ENCODE measurements at regions not wholly inside any gene's neighbourhood (a gene's known extent, or its start where the extent isn't known, plus 50 kb on each side); places are given as distances from the start of the nearest gene placed in this dataset.

DNA sequence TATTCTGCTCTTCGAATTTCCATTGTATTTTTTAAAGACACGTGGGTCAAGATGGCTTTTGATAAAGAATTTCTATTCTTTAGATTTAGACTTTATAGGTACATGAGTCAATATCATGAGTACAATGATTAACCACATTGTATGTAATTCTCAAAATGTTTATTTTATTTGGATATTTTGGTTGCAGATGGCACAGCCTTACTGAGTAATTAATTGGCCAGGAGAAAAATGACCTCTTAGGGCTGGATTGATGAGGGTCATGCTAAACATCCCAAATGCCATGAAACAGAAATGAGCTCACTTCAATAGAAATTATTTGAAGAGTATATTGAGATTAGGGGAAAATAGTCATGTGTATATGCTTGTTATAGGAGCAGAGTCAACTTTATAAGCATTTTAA lies 131.2 kb upstream of the CCN2 start:
- Histone ChIP-seq H3K27me3 (no peaks in the 10 kb centered on the region), H3K4me1 (peaks cover 0 to 8% of the 10 kb centered on the region in 2 donors), H3K4me3 (replicated peaks in 1 of 3) (no peak overlapping the region), H3K27ac (no peak overlapping the region), H3K9me3 (no peaks in the 10 kb centered on the region), H3K36me3 (no peaks in the 10 kb centered on the region)
- TF ChIP-seq CTCF (IDR thresholded peaks at IDR 0.05) (no peak), POLR2A (IDR thresholded peaks at IDR 0.05) (no peak)
- WGBS, 2 donors, result 93 to 95% methylated on average over 2 of the region's 2 CpGs
- intact Hi-C loops (cut with DNase I), result no loop called here
- DNase-seq, result no peak

- H3K4me3 ChIP-seq (replicated peaks in 1 of 3), result no peak overlapping the region
- H3K36me3 ChIP-seq, result no peaks in the 10 kb centered on the region
- H3K27ac ChIP-seq, result no peak overlapping the region
- TF ChIP-seq CTCF (IDR thresholded peaks at IDR 0.05) (no peak), POLR2A (IDR thresholded peaks at IDR 0.05) (no peak)
- WGBS, 2 donors, result 78 to 83% methylated on average over 1 of the region's 1 CpG
- no peaks in the 10 kb centered on the region for H3K9me3 ChIP-seq
- H3K4me1 ChIP-seq, result peaks cover 0 to 8% of the 10 kb centered on the region in 2 donors
- intact Hi-C loops (cut with DNase I), result no loop called here
- H3K27me3 ChIP-seq, result no peaks in the 10 kb centered on the region
- DNase-seq, result no peak
These were observed 130.2 kb upstream of the CCN2 start for GRCh38 chr6:132081338-132081737.

GRCh38 chr6:132079286-132079685 lies 128.1 kb upstream of the CCN2 start:
- Histone ChIP-seq H3K36me3 (no peaks in the 10 kb centered on the region), H3K9me3 (no peaks in the 10 kb centered on the region), H3K4me3 (replicated peaks in 1 of 3) (no peak overlapping the region), H3K27me3 (no peaks in the 10 kb centered on the region), H3K4me1 (no peaks in the 10 kb centered on the region), H3K27ac (no peak overlapping the region)
- intact Hi-C loops (cut with DNase I), result no loop called here
- DNase-seq, result no peak
- WGBS, 2 donors, result 98% methylated on average over 5 of the region's 5 CpGs
- TF ChIP-seq POLR2A (IDR thresholded peaks at IDR 0.05), result no peak
- no peak for TF ChIP-seq CTCF (IDR thresholded peaks at IDR 0.05)

GRCh38 chr6:132076452-132076851 lies 125.3 kb upstream of the CCN2 start:
- no peak for DNase-seq
- Histone ChIP-seq H3K27me3 (no peaks in the 10 kb centered on the region), H3K4me1 (no peaks in the 10 kb centered on the region), H3K27ac (no peak overlapping the region), H3K4me3 (replicated peaks in 1 of 3) (no peak overlapping the region), H3K36me3 (no peaks in the 10 kb centered on the region), H3K9me3 (no peaks in the 10 kb centered on the region)
- intact Hi-C loops (cut with DNase I), result no loop called here
- 83 to 98% methylated on average over 3 of the region's 3 CpGs for WGBS, 2 donors
- TF ChIP-seq CTCF (IDR thresholded peaks at IDR 0.05) (no peak), POLR2A (IDR thresholded peaks at IDR 0.05) (no peak)

DNA sequence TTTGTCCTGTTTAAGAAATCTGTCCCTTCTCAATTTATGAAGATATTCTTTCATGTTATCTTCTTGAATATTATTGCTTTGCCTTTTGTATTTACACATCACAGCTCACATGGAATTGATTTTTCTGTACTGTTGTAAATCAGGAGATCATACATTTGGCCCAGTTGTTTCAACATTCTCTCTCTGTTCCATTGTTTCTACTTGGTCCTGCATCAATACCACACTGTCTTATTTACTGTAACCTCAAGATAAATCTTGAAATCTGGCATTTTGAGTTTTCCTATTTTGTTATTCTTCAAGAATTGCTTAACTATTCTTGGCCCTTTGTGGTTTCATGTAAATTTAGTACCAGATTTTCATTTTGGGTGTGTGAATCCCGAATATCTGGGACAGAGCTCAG lies 121.7 kb upstream of the CCN2 start:
- intact Hi-C loops (cut with DNase I), result no loop called here
- TF ChIP-seq POLR2A (IDR thresholded peaks at IDR 0.05) (no peak), CTCF (IDR thresholded peaks at IDR 0.05) (no peak)
- H3K27ac ChIP-seq, result no peak overlapping the region
- H3K36me3 ChIP-seq, result no peaks in the 10 kb centered on the region
- H3K27me3 ChIP-seq, result no peaks in the 10 kb centered on the region
- no peak for DNase-seq
- no peaks in the 10 kb centered on the region for H3K9me3 ChIP-seq
- H3K4me1 ChIP-seq, result peaks cover 0 to 8% of the 10 kb centered on the region in 2 donors
- WGBS, 2 donors, result 83 to 88% methylated on average over 1 of the region's 1 CpG
- H3K4me3 ChIP-seq (replicated peaks in 1 of 3), result no peak overlapping the region

Measured in thyroid gland (tissue), 4 donors.